Glutamatergic neuron (in vitro differentiated cells): ENCODE measurements at regions not wholly inside any gene's neighbourhood (a gene's known extent, or its start where the extent isn't known, plus 50 kb on each side); places are given as distances from the start of the nearest gene placed in this dataset.

Experiments used
- DNase-seq: peaks from one replicate; pipeline ENCODE4 v3.0.0; 2022
- H3K27ac Mint-ChIP-seq: one replicate; pipeline ENCODE4 v1.8.0; 2020; ENCODE audit warnings: mild to moderate bottlenecking, mixed read lengths, inconsistent platforms; ENCODE audit not compliant: unreplicated experiment
- H3K27me3 Mint-ChIP-seq: one replicate; pipeline ENCODE4 v1.8.0; 2020; ENCODE audit warnings: mild to moderate bottlenecking, moderate library complexity, mixed read lengths, inconsistent platforms; ENCODE audit not compliant: unreplicated experiment
- H3K36me3 Mint-ChIP-seq: one replicate; pipeline ENCODE4 v1.8.0; 2020; ENCODE audit warnings: mild to moderate bottlenecking, mixed read lengths, inconsistent platforms; ENCODE audit not compliant: unreplicated experiment
- H3K4me1 Mint-ChIP-seq: one replicate; pipeline ENCODE4 v1.8.0; 2020; ENCODE audit warnings: mild to moderate bottlenecking, low read depth, mixed read lengths, inconsistent platforms; ENCODE audit not compliant: unreplicated experiment
- H3K4me3 Mint-ChIP-seq: one replicate; pipeline ENCODE4 v1.8.0; 2020; ENCODE audit warnings: mild to moderate bottlenecking, mixed read lengths, inconsistent platforms; ENCODE audit not compliant: unreplicated experiment
- H3K9me3 Mint-ChIP-seq: one replicate; pipeline ENCODE4 v1.8.0; 2020; ENCODE audit warnings: mild to moderate bottlenecking, moderate library complexity, mixed read lengths, inconsistent platforms; ENCODE audit not compliant: unreplicated experiment
- TF ChIP-seq, protein P1 (sequence below): fragments of 200-600 bp; sonication (generic); IDR thresholded peaks from one replicate; pipeline ENCODE4 v1.5.0; 2021; ENCODE audit not compliant: partially characterized antibody, unreplicated experiment

DNA sequence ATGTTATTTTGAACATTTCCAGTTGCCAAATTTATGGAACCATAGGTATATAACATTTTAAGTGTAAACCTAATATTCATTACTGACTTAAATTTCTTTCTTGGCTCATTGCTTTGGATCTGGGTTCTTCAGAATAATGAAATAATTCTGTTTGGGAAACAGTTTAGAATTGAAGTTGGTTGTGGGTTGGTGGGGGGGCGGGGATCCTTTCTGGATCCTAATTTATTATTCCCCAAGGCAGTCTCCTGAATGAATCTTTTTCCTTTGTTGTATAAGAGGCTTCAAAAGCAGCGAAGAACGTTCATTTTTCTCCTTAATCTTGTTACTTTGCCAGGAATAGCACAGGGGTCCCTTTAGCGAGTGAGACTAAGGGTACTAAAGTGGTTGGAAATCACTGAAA lies 325.5 kb downstream of the FOXG1 start:
- no peaks in the 10 kb centered on the region for H3K4me1 Mint-ChIP-seq
- H3K36me3 Mint-ChIP-seq = no peaks in the 10 kb centered on the region
- peaks cover 4% of the 10 kb centered on the region for H3K9me3 Mint-ChIP-seq
- H3K4me3 Mint-ChIP-seq = no peak overlapping the region
- DNase-seq = no peak
- TF ChIP-seq, protein P1, sequence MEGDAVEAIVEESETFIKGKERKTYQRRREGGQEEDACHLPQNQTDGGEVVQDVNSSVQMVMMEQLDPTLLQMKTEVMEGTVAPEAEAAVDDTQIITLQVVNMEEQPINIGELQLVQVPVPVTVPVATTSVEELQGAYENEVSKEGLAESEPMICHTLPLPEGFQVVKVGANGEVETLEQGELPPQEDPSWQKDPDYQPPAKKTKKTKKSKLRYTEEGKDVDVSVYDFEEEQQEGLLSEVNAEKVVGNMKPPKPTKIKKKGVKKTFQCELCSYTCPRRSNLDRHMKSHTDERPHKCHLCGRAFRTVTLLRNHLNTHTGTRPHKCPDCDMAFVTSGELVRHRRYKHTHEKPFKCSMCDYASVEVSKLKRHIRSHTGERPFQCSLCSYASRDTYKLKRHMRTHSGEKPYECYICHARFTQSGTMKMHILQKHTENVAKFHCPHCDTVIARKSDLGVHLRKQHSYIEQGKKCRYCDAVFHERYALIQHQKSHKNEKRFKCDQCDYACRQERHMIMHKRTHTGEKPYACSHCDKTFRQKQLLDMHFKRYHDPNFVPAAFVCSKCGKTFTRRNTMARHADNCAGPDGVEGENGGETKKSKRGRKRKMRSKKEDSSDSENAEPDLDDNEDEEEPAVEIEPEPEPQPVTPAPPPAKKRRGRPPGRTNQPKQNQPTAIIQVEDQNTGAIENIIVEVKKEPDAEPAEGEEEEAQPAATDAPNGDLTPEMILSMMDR = no peak
- H3K27ac Mint-ChIP-seq = no peak overlapping the region
- peaks cover 3% of the 10 kb centered on the region for H3K27me3 Mint-ChIP-seq

DNA sequence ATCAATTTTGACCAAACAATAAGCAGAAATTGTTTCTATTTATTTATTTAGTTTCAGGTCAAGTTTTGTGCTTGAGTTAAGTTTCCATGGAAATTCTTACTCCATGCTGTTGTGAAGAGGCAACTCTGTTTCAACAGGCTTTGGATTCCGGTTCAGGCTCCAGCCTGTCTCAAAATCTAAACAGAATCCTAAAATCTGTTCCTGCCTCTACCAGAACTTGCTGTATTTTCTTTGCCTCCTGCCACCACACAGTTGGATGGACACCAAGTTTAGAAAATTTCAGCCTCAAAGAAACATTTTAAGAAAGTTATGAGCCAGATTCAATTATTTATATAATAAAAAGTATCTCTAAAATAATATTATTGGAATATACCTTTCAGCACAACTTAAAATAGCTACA lies 330.9 kb downstream of the FOXG1 start:
- Mint-ChIP-seq H3K4me3 (no peak overlapping the region), H3K27ac (no peak overlapping the region), H3K27me3 (no peaks in the 10 kb centered on the region), H3K9me3 (no peaks in the 10 kb centered on the region), H3K36me3 (no peaks in the 10 kb centered on the region), H3K4me1 (no peaks in the 10 kb centered on the region)
- DNase-seq = no peak
- TF ChIP-seq, protein P1 = no peak

DNA sequence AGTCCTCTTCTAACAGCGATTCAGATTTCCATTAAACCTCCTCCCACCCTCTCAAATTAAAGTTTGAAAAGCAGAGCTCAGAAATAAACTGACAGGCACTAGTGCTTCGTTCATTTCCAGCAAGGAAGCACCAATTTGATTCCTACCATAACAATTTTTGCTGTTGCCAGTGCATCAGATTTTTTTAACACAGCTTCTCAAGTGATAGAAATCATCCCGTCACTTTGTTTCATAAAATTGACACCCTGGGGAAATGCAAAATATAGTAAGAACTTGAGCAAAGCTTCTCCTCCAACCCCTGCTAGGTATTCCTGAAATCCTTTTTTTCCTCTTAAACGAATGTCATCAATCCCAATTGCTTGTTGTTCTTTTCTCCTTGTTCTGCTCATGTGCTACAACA lies 332.1 kb downstream of the FOXG1 start:
- Mint-ChIP-seq H3K4me3 (no peak overlapping the region), H3K27me3 (no peaks in the 10 kb centered on the region), H3K27ac (no peak overlapping the region), H3K36me3 (no peaks in the 10 kb centered on the region), H3K4me1 (peaks cover 3% of the 10 kb centered on the region), H3K9me3 (no peaks in the 10 kb centered on the region)
- TF ChIP-seq, protein P1 = no peak
- DNase-seq = no peak

DNA sequence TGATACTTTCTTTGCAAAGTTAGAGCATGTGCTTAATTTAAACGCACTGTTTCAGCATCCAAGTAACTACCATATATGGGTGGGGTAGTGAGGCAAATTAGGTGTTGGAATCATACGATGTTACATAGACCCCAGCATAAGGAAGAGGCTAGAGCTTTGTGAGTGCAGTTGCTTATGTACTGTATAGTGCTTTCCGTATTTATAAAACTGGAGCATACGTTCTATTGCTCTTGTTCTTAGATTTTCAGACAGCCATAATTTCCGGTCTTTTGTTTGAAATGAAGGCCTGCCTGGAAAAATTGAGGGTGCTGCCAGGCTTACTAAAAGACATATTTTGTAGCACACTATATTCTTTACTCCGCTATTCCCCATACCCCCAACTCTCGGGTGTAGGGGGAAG lies 335.7 kb downstream of the FOXG1 start:
- H3K4me1 Mint-ChIP-seq = peaks cover 3% of the 10 kb centered on the region
- H3K9me3 Mint-ChIP-seq = no peaks in the 10 kb centered on the region
- H3K36me3 Mint-ChIP-seq = no peaks in the 10 kb centered on the region
- H3K27me3 Mint-ChIP-seq = no peaks in the 10 kb centered on the region
- no peak for DNase-seq
- no peak overlapping the region for H3K4me3 Mint-ChIP-seq
- TF ChIP-seq, protein P1 = no peak
- H3K27ac Mint-ChIP-seq = no peak overlapping the region

DNA sequence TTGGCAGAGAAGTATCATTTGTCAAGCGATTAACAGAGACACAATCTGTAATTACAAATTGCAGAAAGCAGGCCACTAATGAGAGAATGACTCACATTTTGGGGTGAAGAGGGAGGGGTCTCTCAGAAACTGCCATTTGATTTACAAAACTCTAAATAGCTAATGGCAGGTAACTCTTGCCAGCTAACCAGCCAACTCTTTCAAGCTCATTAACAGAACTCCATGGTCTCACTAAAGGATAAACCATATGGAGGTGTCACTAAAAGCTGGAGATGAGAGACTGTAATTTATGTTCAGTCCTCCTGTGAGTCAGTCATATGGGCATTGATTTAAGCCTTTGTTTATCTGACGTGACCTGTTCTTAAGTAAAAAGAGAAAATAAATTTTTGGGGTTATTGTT lies 336.4 kb downstream of the FOXG1 start:
- no peaks in the 10 kb centered on the region for H3K27me3 Mint-ChIP-seq
- H3K4me3 Mint-ChIP-seq = no peak overlapping the region
- TF ChIP-seq, protein P1 = no peak
- H3K9me3 Mint-ChIP-seq = no peaks in the 10 kb centered on the region
- no peak overlapping the region for H3K27ac Mint-ChIP-seq
- no peak for DNase-seq
- no peaks in the 10 kb centered on the region for H3K36me3 Mint-ChIP-seq
- H3K4me1 Mint-ChIP-seq = peaks cover 3% of the 10 kb centered on the region
